HG02852 (cell line): ENCODE measurements at regions not wholly inside any gene's neighbourhood (a gene's known extent, or its start where the extent isn't known, plus 50 kb on each side); places are given as distances from the start of the nearest gene placed in this dataset.
A peak's percentile ranks its signal among the peaks of the same experiment; 100 is the strongest.

Experiments used
- ATAC-seq: cut with Tn5 transposase; IDR thresholded peaks from one replicate; pipeline ENCODE4 v1.9.1; 2021; ENCODE audit warnings: mild to moderate bottlenecking, moderate library complexity; ENCODE audit not compliant: unreplicated experiment

- no peak for ATAC-seq
Measured at GRCh38 chr11:92382311-92382710, 157.7 kb downstream of the FAT3 start.

GRCh38 chr11:92383430-92383829 lies 158.8 kb downstream of the FAT3 start:
- no peak for ATAC-seq

- ATAC-seq, result no peak
Measured at GRCh38 chr11:92384358-92384757, 159.7 kb downstream of the FAT3 start.

- ATAC-seq, result no peak
Measured at GRCh38 chr11:92384802-92385201, 160.2 kb downstream of the FAT3 start.

- no peak for ATAC-seq
Measured at GRCh38 chr11:92386577-92386976, 162.0 kb downstream of the FAT3 start.

- ATAC-seq, result no peak
Measured at GRCh38 chr11:92387859-92388258, 163.2 kb downstream of the FAT3 start.

GRCh38 chr11:92388380-92388779 lies 163.8 kb downstream of the FAT3 start:
- ATAC-seq, result no peak

- no peak for ATAC-seq
Measured at GRCh38 chr11:92390783-92391182, 166.2 kb downstream of the FAT3 start.

GRCh38 chr11:92391364-92391763 lies 166.7 kb downstream of the FAT3 start:
- ATAC-seq, result no peak

- no peak for ATAC-seq
Measured at GRCh38 chr11:92391808-92392207, 167.2 kb downstream of the FAT3 start.

- ATAC-seq, result no peak
Measured at GRCh38 chr11:92393218-92393617, 168.6 kb downstream of the FAT3 start.

- no peak for ATAC-seq
Measured at GRCh38 chr11:92396133-92396532, 171.5 kb downstream of the FAT3 start.

- ATAC-seq, result no peak
Measured at GRCh38 chr11:92397221-92397755, 172.7 kb downstream of the FAT3 start.

GRCh38 chr11:92399705-92400104 lies 175.1 kb downstream of the FAT3 start:
- no peak for ATAC-seq

- no peak for ATAC-seq
Measured at GRCh38 chr11:92401520-92401919, 176.9 kb downstream of the FAT3 start.

- ATAC-seq, result no peak
Measured at GRCh38 chr11:92406472-92406871, 181.9 kb downstream of the FAT3 start.

- ATAC-seq, result no peak
Measured at GRCh38 chr11:92409355-92409754, 184.7 kb downstream of the FAT3 start.

- no peak for ATAC-seq
Measured at GRCh38 chr11:92409956-92410355, 185.3 kb downstream of the FAT3 start.

GRCh38 chr11:92410526-92410925 lies 185.9 kb downstream of the FAT3 start:
- no peak for ATAC-seq

- no peak for ATAC-seq
Measured at GRCh38 chr11:92411431-92411830, 186.8 kb downstream of the FAT3 start.

GRCh38 chr11:92413757-92414513 lies 189.3 kb downstream of the FAT3 start:
- peak; percentile 94 for ATAC-seq

- no peak for ATAC-seq
Measured at GRCh38 chr11:92416971-92417725, 192.5 kb downstream of the FAT3 start.
